Activated naive CD4-positive, alpha-beta T cell treated with anti-CD3 and anti-CD28 coated beads, Interleukin-2, amount 10 ng/mL, durations not matched to agents 7 days and 5 days (primary cell): ENCODE measurements at regions not wholly inside any gene's neighbourhood (a gene's known extent, or its start where the extent isn't known, plus 50 kb on each side); places are given as distances from the start of the nearest gene placed in this dataset.
"Not testable (repeated sequence)": the region's sequence is repeated elsewhere in the genome, so short reads cannot be mapped to it uniquely, and the experiment has no call there.

Source experiments
- CTCF ChIA-PET: fragments of 350-600 bp; sonication (Branson Sonifier 250); formaldehyde crosslinking; loops from one replicate; lab custom pipeline; 2021; ENCODE audit warnings: antibody characterized with exemption; lab: Charles Lee
- DNase-seq: peaks from one replicate; pipeline ENCODE4 v3.0.0-alpha.2; 2020
- H3K27ac Mint-ChIP-seq: one replicate; pipeline ENCODE4 v1.8.0; 2021; ENCODE audit warnings: mild to moderate bottlenecking, moderate library complexity, mixed read lengths
- H3K27me3 Mint-ChIP-seq: one replicate; pipeline ENCODE4 v1.8.0; 2021; ENCODE audit warnings: mild to moderate bottlenecking, mixed read lengths
- H3K36me3 Mint-ChIP-seq: one replicate; pipeline ENCODE4 v1.8.0; 2021; ENCODE audit warnings: mixed read lengths
- H3K4me1 Mint-ChIP-seq: one replicate; pipeline ENCODE4 v1.8.0; 2021; ENCODE audit warnings: mixed read lengths
- H3K4me3 Mint-ChIP-seq: one replicate; pipeline ENCODE4 v1.8.0; 2021; ENCODE audit warnings: mild to moderate bottlenecking, moderate library complexity, mixed read lengths
- H3K9me3 Mint-ChIP-seq: one replicate; pipeline ENCODE4 v1.8.0; 2021; ENCODE audit warnings: mixed read lengths

DNA sequence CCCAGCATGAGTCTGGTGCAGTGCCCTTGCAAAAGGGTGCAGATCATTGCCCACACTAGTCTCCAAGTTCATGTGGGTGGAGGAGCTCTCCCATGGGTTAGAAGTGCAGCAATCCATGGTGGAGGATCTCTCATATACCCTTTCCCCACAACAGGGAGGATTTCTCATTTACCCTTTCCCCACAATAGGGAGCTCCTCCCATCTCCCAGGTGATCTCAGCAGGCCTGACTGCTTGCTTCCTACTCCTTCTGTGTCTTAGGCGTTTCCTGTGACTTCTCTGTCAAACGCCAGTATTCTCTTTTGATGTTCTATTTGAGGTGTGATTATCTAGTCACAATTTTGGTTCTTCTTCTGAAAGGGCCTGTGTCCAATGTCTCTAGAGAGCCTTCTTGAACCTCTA, 133.8 kb upstream of the RFX3 start:
- Mint-ChIP-seq H3K27ac (no peak overlapping the region), H3K36me3 (no peaks in the 10 kb centered on the region), H3K4me3 (no peak overlapping the region), H3K4me1 (no peaks in the 10 kb centered on the region), H3K27me3 (no peaks in the 10 kb centered on the region), H3K9me3 (no peaks in the 10 kb centered on the region)
- no peak for DNase-seq
- CTCF ChIA-PET, result no interaction called here

- Mint-ChIP-seq H3K9me3 (no peaks in the 10 kb centered on the region), H3K36me3 (no peaks in the 10 kb centered on the region), H3K27ac (no peak overlapping the region), H3K27me3 (no peaks in the 10 kb centered on the region), H3K4me1 (no peaks in the 10 kb centered on the region), H3K4me3 (no peak overlapping the region)
- CTCF ChIA-PET, result interaction anchor here (0.6 kb wide), 1 partner anchor 615 kb away, joined by 3 read pairs; no protein-coding TSS in a partner anchor
- DNase-seq, result no peak
Observed at GRCh38 chr9:3658964-3659363, 133.2 kb upstream of the RFX3 start.

GRCh38 chr9:3656224-3656623, 130.4 kb upstream of the RFX3 start:
- no peak overlapping the region for H3K27ac Mint-ChIP-seq
- no peaks in the 10 kb centered on the region for H3K9me3 Mint-ChIP-seq
- no peak overlapping the region for H3K4me3 Mint-ChIP-seq
- CTCF ChIA-PET, result no interaction called here
- no peaks in the 10 kb centered on the region for H3K36me3 Mint-ChIP-seq
- no peaks in the 10 kb centered on the region for H3K27me3 Mint-ChIP-seq
- no peak for DNase-seq
- no peaks in the 10 kb centered on the region for H3K4me1 Mint-ChIP-seq

- H3K4me1 Mint-ChIP-seq, result no peaks in the 10 kb centered on the region
- DNase-seq, result no peak
- no peak overlapping the region for H3K4me3 Mint-ChIP-seq
- H3K9me3 Mint-ChIP-seq, result no peaks in the 10 kb centered on the region
- CTCF ChIA-PET, result no interaction called here
- no peak overlapping the region for H3K27ac Mint-ChIP-seq
- H3K36me3 Mint-ChIP-seq, result no peaks in the 10 kb centered on the region
- H3K27me3 Mint-ChIP-seq, result no peaks in the 10 kb centered on the region
Observed at GRCh38 chr9:3650994-3651622, 125.3 kb upstream of the RFX3 start.

DNA sequence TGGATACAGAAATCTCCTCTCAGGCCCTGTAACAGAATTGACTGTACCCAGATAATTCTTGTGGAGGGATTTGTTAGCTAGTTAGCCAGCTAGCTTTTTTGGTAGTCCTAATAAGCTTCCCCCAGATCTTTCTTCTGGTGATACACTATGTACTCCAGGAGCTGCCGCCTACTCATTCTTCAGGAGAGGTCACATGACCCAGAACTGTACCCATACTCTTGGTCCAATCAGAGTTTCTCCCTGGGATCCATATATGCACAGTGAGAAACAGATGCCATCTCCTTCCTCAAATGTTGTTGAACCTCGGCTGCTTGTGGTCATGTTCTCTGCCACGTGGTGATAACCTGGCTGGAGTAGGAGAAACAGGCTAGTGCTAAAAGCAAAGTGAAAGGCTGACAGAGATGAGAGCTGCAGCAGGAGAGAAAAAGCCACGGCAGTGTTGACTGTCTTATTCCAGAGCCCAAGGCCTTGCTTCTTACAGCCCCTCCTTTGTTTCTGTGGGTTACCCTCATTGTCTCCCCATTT, 123.0 kb upstream of the RFX3 start:
- no peak overlapping the region for H3K27ac Mint-ChIP-seq
- no peaks in the 10 kb centered on the region for H3K27me3 Mint-ChIP-seq
- no peaks in the 10 kb centered on the region for H3K4me1 Mint-ChIP-seq
- DNase-seq, result no peak
- H3K4me3 Mint-ChIP-seq, result no peak overlapping the region
- H3K9me3 Mint-ChIP-seq, result no peaks in the 10 kb centered on the region
- H3K36me3 Mint-ChIP-seq, result no peaks in the 10 kb centered on the region
- CTCF ChIA-PET, result interaction anchor here (1.9 kb wide), 1 partner anchor 182 kb away, joined by 7 read pairs; no protein-coding TSS in a partner anchor

DNA sequence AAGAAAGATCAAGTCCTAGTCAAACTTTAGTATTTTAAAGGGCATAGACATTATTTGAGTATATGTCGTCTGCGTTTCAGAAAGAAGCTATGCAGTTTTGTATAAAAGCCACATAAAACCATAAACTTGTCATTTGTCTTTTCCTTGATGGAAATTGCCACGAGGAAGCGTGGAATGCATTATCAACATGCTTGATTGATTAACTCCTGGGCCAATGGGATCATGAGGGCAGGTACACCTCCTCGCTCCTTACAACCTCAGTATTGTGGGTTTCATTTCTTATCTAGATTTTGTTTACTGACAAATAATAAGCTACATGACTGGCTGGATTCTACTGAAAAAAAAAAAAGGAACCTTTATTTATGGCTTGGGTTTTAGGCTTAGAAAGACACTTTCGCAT, 122.5 kb upstream of the RFX3 start:
- DNase-seq, result no peak
- no peaks in the 10 kb centered on the region for H3K9me3 Mint-ChIP-seq
- H3K36me3 Mint-ChIP-seq, result no peaks in the 10 kb centered on the region
- no peaks in the 10 kb centered on the region for H3K4me1 Mint-ChIP-seq
- CTCF ChIA-PET, result interaction anchor here (1.9 kb wide), 1 partner anchor 181 kb away, joined by 7 read pairs; no protein-coding TSS in a partner anchor
- no peak overlapping the region for H3K4me3 Mint-ChIP-seq
- no peak overlapping the region for H3K27ac Mint-ChIP-seq
- H3K27me3 Mint-ChIP-seq, result no peaks in the 10 kb centered on the region

- Mint-ChIP-seq H3K27ac (no peak overlapping the region), H3K4me1 (no peaks in the 10 kb centered on the region), H3K27me3 (no peaks in the 10 kb centered on the region), H3K4me3 (no peak overlapping the region), H3K36me3 (no peaks in the 10 kb centered on the region), H3K9me3 (no peaks in the 10 kb centered on the region)
- no peak for DNase-seq
- CTCF ChIA-PET, result interaction anchor here (1.9 kb wide), 1 partner anchor 181 kb away, joined by 7 read pairs; no protein-coding TSS in a partner anchor
Observed at GRCh38 chr9:3647652-3648051, 121.9 kb upstream of the RFX3 start.

DNA sequence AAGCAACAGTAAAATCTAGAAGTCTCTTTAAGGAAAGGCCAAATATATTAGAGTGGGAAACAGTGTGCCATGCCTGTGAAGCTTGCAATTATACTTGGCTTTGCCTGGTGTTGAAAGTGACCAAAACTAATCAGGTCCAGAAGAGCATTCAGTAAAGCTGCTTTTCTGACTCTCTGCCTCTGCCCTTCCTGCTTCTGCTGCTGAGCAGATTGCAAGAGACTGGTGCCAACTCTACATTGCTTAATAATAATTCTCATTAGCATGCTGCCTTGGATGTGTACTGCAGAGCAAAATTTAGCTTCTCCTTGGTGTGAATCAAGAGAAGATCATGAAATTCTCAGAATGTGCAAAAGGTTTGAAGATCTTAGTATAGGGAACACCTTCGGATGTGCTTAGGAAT, 120.4 kb upstream of the RFX3 start:
- H3K27me3 Mint-ChIP-seq, result no peaks in the 10 kb centered on the region
- H3K9me3 Mint-ChIP-seq, result no peaks in the 10 kb centered on the region
- H3K27ac Mint-ChIP-seq, result no peak overlapping the region
- H3K4me3 Mint-ChIP-seq, result no peak overlapping the region
- no peaks in the 10 kb centered on the region for H3K4me1 Mint-ChIP-seq
- H3K36me3 Mint-ChIP-seq, result no peaks in the 10 kb centered on the region
- no peak for DNase-seq
- CTCF ChIA-PET, result no interaction called here

- DNase-seq, H3K27me3 Mint-ChIP-seq, CTCF ChIA-PET, H3K36me3 Mint-ChIP-seq, H3K4me3 Mint-ChIP-seq, H3K9me3 Mint-ChIP-seq, H3K27ac Mint-ChIP-seq, H3K4me1 Mint-ChIP-seq: not testable (repeated sequence)
Observed at GRCh38 chr9:3642075-3642474, 116.3 kb upstream of the RFX3 start.

GRCh38 chr9:3629495-3629894, 103.7 kb upstream of the RFX3 start:
- Mint-ChIP-seq H3K9me3 (no peaks in the 10 kb centered on the region), H3K36me3 (peaks cover 5% of the 10 kb centered on the region), H3K27ac (no peak overlapping the region), H3K27me3 (no peaks in the 10 kb centered on the region), H3K4me1 (no peaks in the 10 kb centered on the region), H3K4me3 (no peak overlapping the region)
- DNase-seq, result no peak
- CTCF ChIA-PET, result no interaction called here

DNA sequence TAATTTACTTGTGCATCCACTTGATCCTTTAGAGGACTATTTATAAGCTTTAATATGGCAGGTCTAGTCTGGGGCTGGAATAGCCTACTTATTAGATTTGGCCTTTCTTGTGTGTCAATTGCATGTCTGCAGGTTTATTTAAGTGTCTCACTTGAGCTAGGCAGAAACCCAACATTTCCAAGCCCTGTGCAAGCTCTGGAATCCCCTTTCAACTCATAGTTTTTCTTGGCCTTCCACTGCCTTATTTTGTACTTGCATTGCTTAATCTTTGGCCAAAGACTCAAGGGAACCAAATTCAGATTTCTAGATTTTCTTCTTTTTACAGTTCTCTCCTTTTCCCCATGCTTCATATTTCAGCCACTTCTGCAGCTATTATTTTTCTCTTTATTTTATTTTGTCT, 102.4 kb upstream of the RFX3 start:
- H3K4me1 Mint-ChIP-seq, result no peaks in the 10 kb centered on the region
- H3K4me3 Mint-ChIP-seq, result no peak overlapping the region
- no peaks in the 10 kb centered on the region for H3K9me3 Mint-ChIP-seq
- CTCF ChIA-PET, result no interaction called here
- H3K27me3 Mint-ChIP-seq, result no peaks in the 10 kb centered on the region
- DNase-seq, result no peak
- no peak overlapping the region for H3K27ac Mint-ChIP-seq
- peaks cover 5% of the 10 kb centered on the region for H3K36me3 Mint-ChIP-seq

- no peak overlapping the region for H3K27ac Mint-ChIP-seq
- no peaks in the 10 kb centered on the region for H3K4me1 Mint-ChIP-seq
- no peaks in the 10 kb centered on the region for H3K27me3 Mint-ChIP-seq
- H3K4me3 Mint-ChIP-seq, result no peak overlapping the region
- peaks cover 3% of the 10 kb centered on the region for H3K36me3 Mint-ChIP-seq
- CTCF ChIA-PET, result no interaction called here
- DNase-seq, result no peak
- no peaks in the 10 kb centered on the region for H3K9me3 Mint-ChIP-seq
Observed at GRCh38 chr9:3608011-3608410, 82.2 kb upstream of the RFX3 start.

DNA sequence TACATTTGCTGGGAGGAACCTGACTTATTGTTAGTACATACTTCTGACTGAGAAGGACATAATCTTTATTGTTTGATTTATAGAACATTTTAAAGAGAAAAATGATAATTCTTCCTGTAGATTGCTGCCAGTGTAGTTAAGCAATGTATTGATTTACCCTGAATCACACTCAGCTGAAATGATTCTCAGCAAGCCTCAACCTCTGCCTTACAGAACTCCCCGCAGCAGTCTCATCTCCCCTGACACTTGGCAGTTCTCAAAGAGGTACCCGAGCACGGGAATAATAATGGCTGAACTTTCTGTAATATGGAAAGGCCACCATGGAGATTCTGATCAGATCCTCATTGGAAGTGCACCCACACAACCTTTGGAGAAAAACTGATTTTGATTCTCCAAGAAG, 74.9 kb upstream of the RFX3 start:
- Mint-ChIP-seq H3K27me3 (peaks cover 3% of the 10 kb centered on the region), H3K27ac (no peak overlapping the region), H3K36me3 (no peaks in the 10 kb centered on the region), H3K4me1 (no peaks in the 10 kb centered on the region), H3K9me3 (no peaks in the 10 kb centered on the region), H3K4me3 (no peak overlapping the region)
- CTCF ChIA-PET, result no interaction called here
- no peak for DNase-seq

DNA sequence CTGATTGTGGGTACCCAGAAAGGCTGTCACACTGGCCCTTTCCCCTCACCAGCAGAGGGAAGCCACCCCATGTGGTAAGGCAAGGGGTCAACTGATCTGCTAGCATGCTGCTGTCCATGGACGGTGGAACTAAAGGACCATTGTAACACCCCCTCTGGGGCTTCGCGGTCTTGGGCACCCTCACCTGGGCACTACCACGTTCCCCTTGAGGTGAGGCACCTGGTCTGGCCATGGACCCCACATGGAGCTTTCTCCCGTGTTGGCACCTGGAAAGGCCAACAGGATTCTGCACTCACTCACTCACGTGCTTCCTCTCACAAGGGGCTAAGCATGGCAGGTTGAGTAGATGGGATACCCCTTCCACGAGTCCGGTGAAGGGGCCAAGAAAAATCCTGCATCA, 72.0 kb upstream of the RFX3 start:
- CTCF ChIA-PET, result no interaction called here
- H3K27me3 Mint-ChIP-seq, result peaks cover 3% of the 10 kb centered on the region
- H3K9me3 Mint-ChIP-seq, result no peaks in the 10 kb centered on the region
- peaks cover 1% of the 10 kb centered on the region for H3K36me3 Mint-ChIP-seq
- H3K4me1 Mint-ChIP-seq, result no peaks in the 10 kb centered on the region
- no peak overlapping the region for H3K27ac Mint-ChIP-seq
- no peak overlapping the region for H3K4me3 Mint-ChIP-seq
- DNase-seq, result no peak

DNA sequence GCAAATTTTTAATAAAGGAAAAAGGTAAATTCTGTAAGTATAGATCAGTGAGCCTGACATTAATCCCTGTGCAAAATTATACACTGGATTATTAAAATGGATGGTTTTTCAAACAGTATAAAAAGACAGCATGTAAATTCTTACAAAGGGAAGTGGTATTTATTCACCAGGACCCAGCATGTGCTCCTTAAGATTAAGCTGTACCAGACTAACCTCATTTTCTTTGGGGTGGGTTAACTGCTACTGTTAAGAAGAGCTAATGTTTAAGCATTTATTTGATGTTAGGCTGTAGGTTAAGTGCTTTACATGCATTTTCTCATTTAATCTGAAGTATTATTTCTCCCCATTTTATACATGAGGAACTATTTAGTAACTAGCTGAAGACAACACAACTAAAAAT, 60.3 kb upstream of the RFX3 start:
- Mint-ChIP-seq H3K27ac (no peak overlapping the region), H3K36me3 (peaks cover 11% of the 10 kb centered on the region), H3K9me3 (peaks cover 55% of the 10 kb centered on the region), H3K4me1 (no peaks in the 10 kb centered on the region), H3K27me3 (no peaks in the 10 kb centered on the region), H3K4me3 (no peak overlapping the region)
- DNase-seq, result no peak
- CTCF ChIA-PET, result no interaction called here
